Activated CD4-positive, alpha-beta T cell treated with anti-CD3 and anti-CD28 coated beads for 36 hours (primary cell): ENCODE measurements at regions not wholly inside any gene's neighbourhood (a gene's known extent, or its start where the extent isn't known, plus 50 kb on each side); places are given as distances from the start of the nearest gene placed in this dataset.

ENCODE experiments used
- ATAC-seq: fragments of 200-7000 bp; cut with Tn5 transposase; one replicate; pipeline ENCODE4 v1.10.0; 2021; ENCODE audit warnings: mild to moderate bottlenecking, moderate library complexity
- CTCF ChIA-PET: fragments of 350-600 bp; sonication (Branson Sonifier 250); formaldehyde crosslinking; loops from one replicate; lab custom pipeline; 2021; ENCODE audit warnings: antibody characterized with exemption; lab: Charles Lee
- POLR2A ChIA-PET: fragments of 350-600 bp; sonication (Branson Sonifier 250); formaldehyde crosslinking; loops from one replicate; lab custom pipeline; 2021; ENCODE audit warnings: antibody characterized with exemption, inconsistent platforms; lab: Charles Lee
- DNase-seq: peaks from one replicate; pipeline ENCODE4 v3.0.0-alpha.2; 2020
- H3K27ac Mint-ChIP-seq: one replicate; pipeline ENCODE4 v1.8.0; 2021; ENCODE audit warnings: mixed read lengths
- H3K27me3 Mint-ChIP-seq: one replicate; pipeline ENCODE4 v1.8.0; 2021; ENCODE audit warnings: mixed read lengths
- H3K36me3 Mint-ChIP-seq: one replicate; pipeline ENCODE4 v1.8.0; 2021; ENCODE audit warnings: low read depth, mixed read lengths
- H3K4me1 Mint-ChIP-seq: one replicate; pipeline ENCODE4 v1.8.0; 2021; ENCODE audit warnings: mixed read lengths
- H3K4me3 Mint-ChIP-seq: one replicate; pipeline ENCODE4 v1.8.0; 2021; ENCODE audit warnings: mild to moderate bottlenecking, moderate library complexity, mixed read lengths
- H3K9me3 Mint-ChIP-seq: one replicate; pipeline ENCODE4 v1.8.0; 2021; ENCODE audit warnings: low read depth, mixed read lengths
- intact Hi-C, 2 experiments: fragments of 100-400 bp; cut with DNase I in 1 of 2; cut with micrococcal nuclease in 1 of 2; formaldehyde crosslinking; loops; one replicate each; pipeline versions ENCODE4 v1.14.2 to v1.15.1; 2022 to 2024; cut with DNase I, micrococcal nuclease

- ATAC-seq = no peak
- H3K4me3 Mint-ChIP-seq = no peak overlapping the region
- H3K9me3 Mint-ChIP-seq = peaks cover 19% of the 10 kb centered on the region
- no peak overlapping the region for H3K27ac Mint-ChIP-seq
- no peak for DNase-seq
- no peaks in the 10 kb centered on the region for H3K27me3 Mint-ChIP-seq
- POLR2A ChIA-PET = no interaction called here
- no peaks in the 10 kb centered on the region for H3K4me1 Mint-ChIP-seq
- CTCF ChIA-PET = no interaction called here
- intact Hi-C loops = no loop called here
- H3K36me3 Mint-ChIP-seq = no peaks in the 10 kb centered on the region
Measured at GRCh38 chr9:30410273-30410672, 1974.2 kb upstream of the ACO1 start.

- ChIA-PET CTCF (no interaction called here), POLR2A (no interaction called here)
- no peak for DNase-seq
- no peak for ATAC-seq
- Mint-ChIP-seq H3K4me3 (no peak overlapping the region), H3K27ac (no peak overlapping the region), H3K27me3 (no peaks in the 10 kb centered on the region), H3K36me3 (no peaks in the 10 kb centered on the region), H3K9me3 (peaks cover 23% of the 10 kb centered on the region), H3K4me1 (no peaks in the 10 kb centered on the region)
- intact Hi-C loops = no loop called here
Measured at GRCh38 chr9:30411571-30411970, 1972.9 kb upstream of the ACO1 start.

GRCh38 chr9:30459156-30459555 is 1925.3 kb upstream of the ACO1 start:
- no peak overlapping the region for H3K27ac Mint-ChIP-seq
- intact Hi-C loops = no loop called here
- POLR2A ChIA-PET = no interaction called here
- no peaks in the 10 kb centered on the region for H3K9me3 Mint-ChIP-seq
- no peak overlapping the region for H3K4me3 Mint-ChIP-seq
- CTCF ChIA-PET = no interaction called here
- no peaks in the 10 kb centered on the region for H3K36me3 Mint-ChIP-seq
- ATAC-seq (no peak), DNase-seq (no peak)
- H3K27me3 Mint-ChIP-seq = no peaks in the 10 kb centered on the region
- no peaks in the 10 kb centered on the region for H3K4me1 Mint-ChIP-seq

DNA sequence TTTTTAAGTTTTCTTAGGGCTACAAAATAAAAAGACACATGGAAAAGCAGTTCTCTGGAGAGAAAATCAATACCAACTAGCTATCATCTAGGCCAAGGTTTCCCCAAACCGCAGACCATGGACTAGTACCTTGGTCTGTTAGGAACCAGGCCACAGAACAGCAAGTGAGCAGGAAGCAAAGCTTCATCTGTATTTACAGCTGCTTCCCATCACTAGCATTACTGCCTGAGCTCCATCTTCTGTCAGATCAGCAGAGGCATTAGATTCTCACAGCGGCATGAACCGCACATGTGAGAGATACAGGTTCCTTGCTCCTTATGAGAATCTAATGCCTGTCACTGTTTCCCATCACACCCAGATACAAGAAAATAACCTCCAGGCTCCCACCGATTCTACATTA is 1907.6 kb upstream of the ACO1 start:
- Mint-ChIP-seq H3K27me3 (no peaks in the 10 kb centered on the region), H3K36me3 (no peaks in the 10 kb centered on the region), H3K4me3 (no peak overlapping the region), H3K27ac (no peak overlapping the region), H3K9me3 (peaks cover 3% of the 10 kb centered on the region), H3K4me1 (no peaks in the 10 kb centered on the region)
- ChIA-PET POLR2A (no interaction called here), CTCF (no interaction called here)
- DNase-seq (no peak), ATAC-seq (no peak)
- intact Hi-C loops = no loop called here

DNA sequence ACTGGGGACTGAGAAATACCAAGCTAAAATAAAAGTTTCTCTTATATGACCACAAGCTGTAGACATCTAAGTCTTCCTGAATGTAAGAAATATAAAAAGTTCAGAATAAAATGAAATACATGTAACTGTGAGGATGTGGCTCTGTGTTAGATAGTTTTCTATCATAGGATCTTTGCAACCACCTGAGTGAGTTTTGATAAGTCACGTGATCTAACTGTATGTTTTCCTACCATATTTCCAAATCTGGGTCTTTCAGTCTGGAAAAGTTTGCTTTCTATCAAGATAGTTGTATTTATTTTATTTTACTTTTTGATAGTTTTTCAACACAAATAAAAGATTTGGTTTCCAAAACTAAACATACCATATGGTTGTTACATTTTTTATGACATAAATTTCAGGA is 1905.8 kb upstream of the ACO1 start:
- Mint-ChIP-seq H3K4me1 (no peaks in the 10 kb centered on the region), H3K4me3 (no peak overlapping the region), H3K9me3 (peaks cover 7% of the 10 kb centered on the region), H3K27me3 (no peaks in the 10 kb centered on the region), H3K36me3 (no peaks in the 10 kb centered on the region), H3K27ac (no peak overlapping the region)
- intact Hi-C loops = no loop called here
- POLR2A ChIA-PET = no interaction called here
- DNase-seq (no peak), ATAC-seq (no peak)
- CTCF ChIA-PET = no interaction called here

DNA sequence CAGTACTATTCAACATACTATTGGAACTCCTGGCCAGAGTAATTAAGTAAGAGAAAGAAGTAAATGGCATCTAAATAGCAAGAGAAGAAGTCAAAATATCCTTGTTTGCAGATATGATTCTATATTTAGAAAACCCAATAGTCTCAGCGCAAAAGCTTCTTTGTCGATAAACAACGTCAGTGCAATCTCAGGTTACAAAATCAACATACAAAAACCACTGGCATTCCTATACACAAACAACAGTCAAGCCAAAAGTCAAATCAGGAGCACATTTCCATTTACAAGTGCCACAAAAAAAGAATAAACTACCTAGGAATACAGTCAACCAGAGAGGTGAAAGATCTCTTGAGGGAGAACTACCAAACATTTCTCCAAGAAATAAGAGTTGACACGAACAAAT is 1901.9 kb upstream of the ACO1 start:
- CTCF ChIA-PET = no interaction called here
- Mint-ChIP-seq H3K4me3 (no peak overlapping the region), H3K4me1 (no peaks in the 10 kb centered on the region), H3K36me3 (no peaks in the 10 kb centered on the region), H3K27me3 (no peaks in the 10 kb centered on the region), H3K27ac (no peak overlapping the region), H3K9me3 (peaks cover 12% of the 10 kb centered on the region)
- ATAC-seq (no peak), DNase-seq (no peak)
- POLR2A ChIA-PET = no interaction called here
- intact Hi-C loops = no loop called here

- Mint-ChIP-seq H3K27ac (no peak overlapping the region), H3K36me3 (no peaks in the 10 kb centered on the region), H3K9me3 (peaks cover 12% of the 10 kb centered on the region), H3K27me3 (no peaks in the 10 kb centered on the region), H3K4me1 (no peaks in the 10 kb centered on the region), H3K4me3 (no peak overlapping the region)
- ChIA-PET CTCF (no interaction called here), POLR2A (no interaction called here)
- intact Hi-C loops = no loop called here
- DNase-seq (no peak), ATAC-seq (no peak)
Measured at GRCh38 chr9:30484690-30485089, 1899.8 kb upstream of the ACO1 start.

GRCh38 chr9:30504502-30504905 is 1879.9 kb upstream of the ACO1 start:
- DNase-seq (no peak), ATAC-seq (no peak)
- intact Hi-C loops = no loop called here
- CTCF ChIA-PET = no interaction called here
- POLR2A ChIA-PET = no interaction called here
- Mint-ChIP-seq H3K4me3 (no peak overlapping the region), H3K4me1 (no peaks in the 10 kb centered on the region), H3K27ac (no peak overlapping the region), H3K36me3 (no peaks in the 10 kb centered on the region), H3K9me3 (no peaks in the 10 kb centered on the region), H3K27me3 (no peaks in the 10 kb centered on the region)

DNA sequence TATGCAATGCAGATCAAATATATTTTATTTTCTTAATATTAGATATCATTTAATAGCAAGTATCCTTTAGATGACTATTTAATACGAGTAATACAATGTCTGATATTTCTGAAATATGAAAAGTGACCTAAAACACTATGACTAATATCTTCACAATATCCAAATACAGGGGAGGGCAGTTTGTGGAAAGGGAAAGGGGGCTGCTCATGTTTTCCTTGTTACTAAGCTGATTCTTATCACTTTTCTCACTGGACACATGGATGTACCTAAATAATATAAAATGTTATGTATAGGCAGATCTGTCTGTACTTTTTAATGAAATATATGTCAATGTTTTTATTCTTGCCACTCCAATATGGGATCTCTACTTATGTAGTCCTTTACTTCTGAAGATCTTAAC is 1879.1 kb upstream of the ACO1 start:
- no peaks in the 10 kb centered on the region for H3K27me3 Mint-ChIP-seq
- DNase-seq (no peak), ATAC-seq (no peak)
- intact Hi-C loops = no loop called here
- ChIA-PET POLR2A (no interaction called here), CTCF (no interaction called here)
- no peaks in the 10 kb centered on the region for H3K9me3 Mint-ChIP-seq
- H3K4me1 Mint-ChIP-seq = no peaks in the 10 kb centered on the region
- no peaks in the 10 kb centered on the region for H3K36me3 Mint-ChIP-seq
- H3K27ac Mint-ChIP-seq = no peak overlapping the region
- no peak overlapping the region for H3K4me3 Mint-ChIP-seq

- H3K27ac Mint-ChIP-seq = no peak overlapping the region
- no peaks in the 10 kb centered on the region for H3K27me3 Mint-ChIP-seq
- H3K4me3 Mint-ChIP-seq = no peak overlapping the region
- H3K9me3 Mint-ChIP-seq = no peaks in the 10 kb centered on the region
- no peaks in the 10 kb centered on the region for H3K36me3 Mint-ChIP-seq
- ChIA-PET CTCF (no interaction called here), POLR2A (no interaction called here)
- intact Hi-C loops = no loop called here
- no peak for DNase-seq
- no peak for ATAC-seq
- H3K4me1 Mint-ChIP-seq = no peaks in the 10 kb centered on the region
Measured at GRCh38 chr9:30506749-30507148, 1877.7 kb upstream of the ACO1 start.

GRCh38 chr9:30507166-30507565 is 1877.3 kb upstream of the ACO1 start:
- H3K4me1 Mint-ChIP-seq = no peaks in the 10 kb centered on the region

GRCh38 chr9:30511666-30512065 is 1872.8 kb upstream of the ACO1 start:
- Mint-ChIP-seq H3K27me3 (no peaks in the 10 kb centered on the region), H3K9me3 (no peaks in the 10 kb centered on the region), H3K36me3 (no peaks in the 10 kb centered on the region), H3K4me1 (no peaks in the 10 kb centered on the region), H3K27ac (no peak overlapping the region), H3K4me3 (no peak overlapping the region)
- ATAC-seq = no peak
- no peak for DNase-seq
- ChIA-PET POLR2A (no interaction called here), CTCF (interaction anchor here (0.6 kb wide), 1 partner anchor 1736 kb away, joined by 3 read pairs; no protein-coding TSS in a partner anchor)
- intact Hi-C loops = no loop called here

More at GRCh38 chr9:30507166-30507565, 1877.3 kb upstream of the ACO1 start:
- DNase-seq (no peak), ATAC-seq (no peak)
- ChIA-PET POLR2A (no interaction called here), CTCF (no interaction called here)
- H3K9me3 Mint-ChIP-seq = no peaks in the 10 kb centered on the region
- H3K4me3 Mint-ChIP-seq = no peak overlapping the region
- no peak overlapping the region for H3K27ac Mint-ChIP-seq
- H3K36me3 Mint-ChIP-seq = no peaks in the 10 kb centered on the region
- H3K27me3 Mint-ChIP-seq = no peaks in the 10 kb centered on the region
- intact Hi-C loops = no loop called here

- H3K4me1 Mint-ChIP-seq = no peaks in the 10 kb centered on the region
- no peaks in the 10 kb centered on the region for H3K27me3 Mint-ChIP-seq
- H3K27ac Mint-ChIP-seq = no peak overlapping the region
- no peak for DNase-seq
- ChIA-PET POLR2A (no interaction called here), CTCF (no interaction called here)
- ATAC-seq = no peak
- no peaks in the 10 kb centered on the region for H3K9me3 Mint-ChIP-seq
- no peak overlapping the region for H3K4me3 Mint-ChIP-seq
- H3K36me3 Mint-ChIP-seq = no peaks in the 10 kb centered on the region
- intact Hi-C loops = no loop called here
Measured at GRCh38 chr9:30519166-30519565, 1865.3 kb upstream of the ACO1 start.
